GM10248 (cell line): ENCODE measurements at regions not wholly inside any gene's neighbourhood (a gene's known extent, or its start where the extent isn't known, plus 50 kb on each side); places are given as distances from the start of the nearest gene placed in this dataset.

Experiments
- CTCF ChIA-PET: fragments of 300-600 bp; sonication (Branson Sonifier 250); formaldehyde crosslinking; extraction: SDS; loops from one replicate; lab custom pipeline; 2021; ENCODE audit warnings: antibody characterized with exemption; lab: Yijun Ruan, JAX
- POLR2A ChIA-PET: fragments of 350-650 bp; sonication (Branson Sonifier 250); formaldehyde crosslinking; extraction: SDS; loops from one replicate; lab custom pipeline; 2020; ENCODE audit warnings: antibody characterized with exemption; lab: Yijun Ruan, JAX
- DNase-seq: peaks from one replicate; pipeline ENCODE4 v3.0.0; 2012; ENCODE audit errors: extremely low spot score
- TF ChIP-seq, protein P1 (sequence below): IDR thresholded peaks from 2 replicates; pipeline ENCODE4 v1.5.1; 2012; ENCODE audit warnings: mild to moderate bottlenecking, low read depth; ENCODE audit errors: extremely low read depth, missing control alignments, control extremely low read depth

DNA sequence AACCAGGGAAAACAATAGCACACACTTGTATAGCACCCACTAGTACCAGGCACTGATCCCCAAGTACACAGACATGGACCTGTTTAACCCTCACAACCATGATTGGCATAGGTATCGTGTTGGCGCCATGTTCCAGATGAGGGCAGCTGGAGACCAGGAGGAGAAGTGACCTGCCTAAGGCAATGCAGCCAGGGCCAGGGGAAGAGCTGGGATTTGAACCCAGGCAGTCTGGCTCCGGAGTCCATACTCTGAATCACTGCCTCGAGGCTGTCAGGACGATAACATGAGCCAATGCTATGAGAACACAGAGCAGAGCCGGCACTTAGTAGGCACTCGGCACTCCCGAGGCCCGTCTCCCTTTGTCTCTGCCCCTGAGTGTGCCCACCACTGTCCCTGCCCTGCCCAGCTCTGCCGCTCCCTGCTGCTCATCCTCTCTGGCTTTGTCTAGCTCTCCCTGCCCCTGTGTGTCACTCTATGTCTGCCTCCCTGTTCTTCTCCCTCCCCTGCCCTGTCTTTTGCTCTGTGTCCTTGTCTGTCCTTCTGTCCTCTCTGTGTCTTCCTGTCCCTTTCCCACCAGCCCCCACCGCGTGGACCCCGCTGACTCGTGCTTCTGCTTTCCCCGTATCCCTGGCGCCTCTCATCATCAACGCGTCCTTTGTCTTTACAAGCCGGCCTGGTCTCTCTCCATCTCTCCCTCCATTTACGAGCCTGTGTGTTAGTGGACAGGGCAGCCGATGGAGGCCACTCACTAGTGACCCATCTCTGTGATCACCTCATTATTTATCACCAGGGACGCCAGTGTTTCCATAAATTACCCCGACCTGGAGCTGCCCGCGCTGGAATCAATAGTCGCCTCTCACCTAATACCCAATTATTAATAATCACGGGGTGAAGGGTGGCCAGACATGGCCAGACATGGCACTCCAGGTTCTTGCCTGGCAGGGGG, 99.4 kb upstream of the MVB12B start:
- no peak for DNase-seq
- TF ChIP-seq, protein P1, sequence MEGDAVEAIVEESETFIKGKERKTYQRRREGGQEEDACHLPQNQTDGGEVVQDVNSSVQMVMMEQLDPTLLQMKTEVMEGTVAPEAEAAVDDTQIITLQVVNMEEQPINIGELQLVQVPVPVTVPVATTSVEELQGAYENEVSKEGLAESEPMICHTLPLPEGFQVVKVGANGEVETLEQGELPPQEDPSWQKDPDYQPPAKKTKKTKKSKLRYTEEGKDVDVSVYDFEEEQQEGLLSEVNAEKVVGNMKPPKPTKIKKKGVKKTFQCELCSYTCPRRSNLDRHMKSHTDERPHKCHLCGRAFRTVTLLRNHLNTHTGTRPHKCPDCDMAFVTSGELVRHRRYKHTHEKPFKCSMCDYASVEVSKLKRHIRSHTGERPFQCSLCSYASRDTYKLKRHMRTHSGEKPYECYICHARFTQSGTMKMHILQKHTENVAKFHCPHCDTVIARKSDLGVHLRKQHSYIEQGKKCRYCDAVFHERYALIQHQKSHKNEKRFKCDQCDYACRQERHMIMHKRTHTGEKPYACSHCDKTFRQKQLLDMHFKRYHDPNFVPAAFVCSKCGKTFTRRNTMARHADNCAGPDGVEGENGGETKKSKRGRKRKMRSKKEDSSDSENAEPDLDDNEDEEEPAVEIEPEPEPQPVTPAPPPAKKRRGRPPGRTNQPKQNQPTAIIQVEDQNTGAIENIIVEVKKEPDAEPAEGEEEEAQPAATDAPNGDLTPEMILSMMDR: no peak
- CTCF ChIA-PET: interaction anchor here (0.8 to 1.5 kb wide), 5 partner anchors 272 to 820 kb away, joined by 3 to 5 read pairs (median 3); no protein-coding TSS in a partner anchor
- POLR2A ChIA-PET: no interaction called here

DNA sequence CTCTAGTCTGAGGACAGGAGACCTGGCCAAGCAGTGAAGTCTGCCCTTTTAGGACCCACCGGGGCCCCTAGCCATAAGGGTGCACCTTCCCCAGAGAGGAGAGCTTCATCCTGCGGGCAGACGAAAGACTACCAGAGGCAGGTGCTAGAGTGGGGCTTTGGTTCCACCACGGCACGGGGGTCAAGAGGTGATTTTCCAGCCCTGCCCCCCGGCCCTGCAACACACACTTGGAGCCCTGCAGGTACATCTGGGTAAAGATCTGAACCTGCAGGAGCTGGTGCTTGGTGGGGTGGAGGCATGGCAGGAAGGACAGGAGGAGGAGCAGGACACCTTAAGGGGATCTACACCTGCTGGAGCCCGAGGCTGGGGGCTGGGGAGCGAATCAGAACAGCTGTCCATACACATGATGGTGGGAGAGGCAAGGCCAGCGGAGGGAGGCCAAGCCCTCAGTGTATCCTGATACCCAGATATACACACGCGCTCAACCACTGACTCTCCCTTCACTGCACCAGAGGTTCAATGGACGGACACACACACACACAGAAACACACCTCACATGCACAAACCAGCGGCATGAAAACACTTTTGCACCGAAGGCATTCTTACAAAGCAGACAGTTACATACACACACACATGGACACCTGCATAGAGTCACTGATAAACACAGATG, 98.4 kb upstream of the MVB12B start:
- DNase-seq: no peak
- TF ChIP-seq, protein P1: no peak
- CTCF ChIA-PET: interaction anchor here (0.9 to 1.3 kb wide), 3 partner anchors 271 to 821 kb away, joined by 3 to 5 read pairs (median 3); no protein-coding TSS in a partner anchor
- POLR2A ChIA-PET: no interaction called here

DNA sequence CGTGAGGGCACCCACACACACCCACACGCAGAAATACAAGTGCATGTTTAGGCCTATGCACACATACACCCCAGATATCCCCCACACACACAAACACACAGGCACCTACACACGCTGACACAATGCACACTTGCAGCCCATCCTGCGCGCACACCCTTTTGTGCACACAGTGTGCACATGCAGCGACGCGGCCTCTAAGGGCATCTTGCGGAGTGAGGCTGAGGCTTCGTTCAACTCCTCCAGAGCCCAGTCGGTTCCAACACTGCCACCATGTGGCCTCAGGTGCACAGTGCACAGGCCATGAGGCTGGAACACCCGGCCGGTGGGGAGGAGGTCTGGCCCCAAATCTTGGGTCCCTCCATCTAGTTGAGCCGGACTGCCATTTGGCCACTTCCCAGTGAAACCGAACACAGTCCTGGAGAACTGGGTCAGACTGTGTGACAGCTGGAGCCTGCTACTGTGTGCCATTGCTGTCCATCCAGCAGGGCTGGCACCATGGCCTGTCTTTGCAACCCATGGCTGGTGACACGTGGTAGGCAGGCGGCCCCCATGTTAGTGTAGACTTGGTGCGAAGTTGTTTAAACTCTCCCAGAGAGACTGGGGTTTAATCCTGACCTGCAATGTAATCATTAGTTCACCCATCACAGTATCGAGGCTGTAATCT, 97.7 kb upstream of the MVB12B start:
- TF ChIP-seq, protein P1: peak; percentile 97
- ChIA-PET POLR2A (no interaction called here), CTCF (interaction anchor here (1.1 to 1.5 kb wide), 4 partner anchors 16 to 822 kb away, joined by 3 to 8 read pairs (median 6); no protein-coding TSS in a partner anchor)
- peak; percentile 85 for DNase-seq

DNA sequence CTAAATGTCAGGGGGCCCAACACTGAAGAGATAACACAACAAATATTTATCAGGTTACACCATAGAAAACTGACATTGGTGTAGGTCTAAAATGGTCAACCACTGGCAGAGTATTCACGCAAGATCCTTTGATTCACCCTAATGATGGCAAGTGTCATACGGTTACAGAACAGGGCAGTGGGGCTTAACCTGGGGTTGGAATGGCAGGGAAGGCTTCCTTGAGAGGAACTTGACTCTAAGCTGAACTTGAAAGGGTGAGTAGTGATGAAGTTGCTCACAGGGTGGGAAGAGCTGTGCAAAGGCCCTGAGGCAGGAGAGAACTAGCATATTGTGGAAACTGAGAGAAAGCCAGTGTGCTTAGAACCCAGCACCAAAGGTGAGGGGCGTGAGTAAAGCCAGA, 97.1 kb upstream of the MVB12B start:
- ChIA-PET CTCF (interaction anchor here (1.1 to 1.5 kb wide), 2 partner anchors 15 to 822 kb away, joined by 6 to 8 read pairs; no protein-coding TSS in a partner anchor), POLR2A (no interaction called here)
- no peak for DNase-seq
- TF ChIP-seq, protein P1: no peak

- DNase-seq: no peak
- TF ChIP-seq, protein P1: no peak
- POLR2A ChIA-PET: no interaction called here
- CTCF ChIA-PET: no interaction called here
Observed at GRCh38 chr9:126230692-126231091, 95.9 kb upstream of the MVB12B start.

- TF ChIP-seq, protein P1: no peak
- ChIA-PET POLR2A (no interaction called here), CTCF (interaction anchor here (1.8 kb wide), 1 partner anchor 825 kb away, joined by 8 read pairs; no protein-coding TSS in a partner anchor)
- no peak for DNase-seq
Observed at GRCh38 chr9:126232461-126232860, 94.2 kb upstream of the MVB12B start.
